Upper lobe of left lung (tissue), 4 donors: ENCODE measurements at regions not wholly inside any gene's neighbourhood (a gene's known extent, or its start where the extent isn't known, plus 50 kb on each side); places are given as distances from the start of the nearest gene placed in this dataset.

Experiments
- CTCF ChIP-seq, 6 experiments: fragments of 450-650 bp in 4 of 6; fragments of 200-600 bp in 2 of 6; sonication (generic) in 2 of 6; IDR thresholded peaks; one replicate each; pipeline ENCODE4 v1.5.1; 2016 to 2019; ENCODE audit warnings: antibody characterized with exemption in 6 of 6
- EP300 ChIP-seq, 4 donors: sonication (generic); formaldehyde crosslinking; IDR thresholded peaks; one replicate each; pipeline ENCODE4 v1.5.1; 2017; ENCODE audit warnings: antibody characterized with exemption in 4 of 4, control low read depth in 2 of 4
- POLR2A ChIP-seq, 4 donors: fragments of 450-650 bp; IDR thresholded peaks; one replicate each; pipeline ENCODE4 v1.5.1; 2016 to 2017; ENCODE audit warnings: antibody characterized with exemption in 4 of 4, mild to moderate bottlenecking in 2 of 4
- POLR2AphosphoS5 ChIP-seq, 2 donors: sonication (generic); formaldehyde crosslinking; IDR thresholded peaks; one replicate each; pipeline ENCODE4 v1.5.1; 2017; ENCODE audit warnings: antibody characterized with exemption in 2 of 2

GRCh38 chr18:78685250-78685979, 294.2 kb upstream of the SALL3 start:
- TF ChIP-seq CTCF (IDR thresholded peaks at IDR 0.05) (no peak), POLR2A (IDR thresholded peaks at IDR 0.05) (no peak), POLR2AphosphoS5 (IDR thresholded peaks at IDR 0.05) (no peak), EP300 (IDR thresholded peaks at IDR 0.05) (no peak)
